AG10803 (cell line): ENCODE measurements at regions not wholly inside any gene's neighbourhood (a gene's known extent, or its start where the extent isn't known, plus 50 kb on each side); places are given as distances from the start of the nearest gene placed in this dataset.

Experiments
- DNase-seq: peaks from one replicate; pipeline ENCODE4 v3.0.0; 2010; ENCODE audit warnings: low read depth
- H3K4me3 ChIP-seq: 2 replicates; pipeline ENCODE4 v1.5.1; 2011; ENCODE audit warnings: mild to moderate bottlenecking, low read length, control low read depth
- CTCF ChIP-seq: conservative IDR thresholded peaks from 2 replicates; pipeline ENCODE4 v1.5.1; 2011; ENCODE audit warnings: mild to moderate bottlenecking, low read length, control low read depth, inconsistent platforms

- TF ChIP-seq CTCF: no peak
- DNase-seq: no peak
- H3K4me3 ChIP-seq: no peak overlapping the region
Measured at GRCh38 chr3:84881288-84881687, 77.5 kb upstream of the CADM2 start.

- no peak for TF ChIP-seq CTCF
- H3K4me3 ChIP-seq: no peak overlapping the region
- DNase-seq: no peak
Measured at GRCh38 chr3:84885199-84885882, 73.4 kb upstream of the CADM2 start.

GRCh38 chr3:84891851-84892250 is 66.9 kb upstream of the CADM2 start:
- no peak for TF ChIP-seq CTCF
- DNase-seq: no peak
- no peak overlapping the region for H3K4me3 ChIP-seq

GRCh38 chr3:84893211-84893610 is 65.6 kb upstream of the CADM2 start:
- DNase-seq: no peak
- no peak overlapping the region for H3K4me3 ChIP-seq
- TF ChIP-seq CTCF: no peak

GRCh38 chr3:84904212-84904611 is 54.6 kb upstream of the CADM2 start:
- DNase-seq: no peak
- no peak for TF ChIP-seq CTCF
- H3K4me3 ChIP-seq: no peak overlapping the region

- no peak for TF ChIP-seq CTCF
- no peak overlapping the region for H3K4me3 ChIP-seq
- no peak for DNase-seq
Measured at GRCh38 chr3:84904816-84905555, 53.8 kb upstream of the CADM2 start.

GRCh38 chr3:84905556-84905920 is 53.3 kb upstream of the CADM2 start:
- no peak overlapping the region for H3K4me3 ChIP-seq
- no peak for TF ChIP-seq CTCF
- no peak for DNase-seq
